ENCODE measurements at regions not wholly inside any gene's neighbourhood (a gene's known extent, or its start where the extent isn't known, plus 50 kb on each side); places are given as distances from the start of the nearest gene placed in this dataset.

- ChIA-PET POLR2A (no interaction called here), CTCF (interaction anchor here (1.1 to 1.9 kb wide), 5 partner anchors 9 to 364 kb away, joined by 3 to 13 read pairs (median 11); no protein-coding TSS in a partner anchor)
- Histone ChIP-seq H3K4me2 (ENCODE audit: insufficient read depth, low read length) (no peak overlapping the region), H3K4me1 (ENCODE audit: control insufficient read depth, extremely low read depth, insufficient read depth, low read length) (no peaks in the 10 kb centered on the region), H3K27ac (ENCODE audit: insufficient read depth, low read depth, low read length) (no peak overlapping the region), H3K79me2 (ENCODE audit: control insufficient read depth, insufficient read depth, low read length) (no peaks in the 10 kb centered on the region), H3K9me1 (replicated peaks; ENCODE audit: control insufficient read depth, extremely low read depth, insufficient read depth, low read length) (no peaks in the 10 kb centered on the region), H3K27me3 (ENCODE audit: control insufficient read depth in 2 of 2, insufficient read depth in 2 of 2, low read length in 2 of 2) (peaks cover 13 to 18% of the 10 kb centered on the region in 2 experiments), H2AFZ (ENCODE audit: low read depth, low read length) (no peak overlapping the region), H4K20me1 (replicated peaks; ENCODE audit: control insufficient read depth, extremely low read depth, insufficient read depth, low read length) (no peaks in the 10 kb centered on the region), H3K9me3 (replicated peaks; ENCODE audit: control insufficient read depth, insufficient read depth, low read length) (no peaks in the 10 kb centered on the region), H3K36me3 (ENCODE audit: control insufficient read depth in 2 of 2, extremely low read depth in 1 of 2, insufficient read depth in 2 of 2, low read length in 2 of 2) (no peaks in the 10 kb centered on the region), H3K9ac (replicated peaks; ENCODE audit: extremely low read depth, insufficient read depth, low read length) (no peak overlapping the region), H3K4me3 (replicated peaks in 1 of 3; ENCODE audit: insufficient read depth in 1 of 3, low read depth in 1 of 3, low read length in 3 of 3) (no peak overlapping the region)
- BruUV-seq (replicated peaks), result no TSS peak
- DNase-seq (ENCODE audit: low read depth, low spot score) (no peak), FAIRE-seq (no peak)
- no peak for TF ChIP-seq POLR2AphosphoS5 (IDR thresholded peaks at IDR 0.05; ENCODE audit: insufficient read depth, low read depth, low read length)
- dilution Hi-C loops (cut with MboI; ENCODE audit: extremely low pct_ligation_motif_present, low sequenced_read_pairs) (no loop called here), intact Hi-C loops (cut with micrococcal nuclease) (loop anchor here (2.0 kb wide), 1 partner anchor 105 kb away; no protein-coding TSS in a partner anchor)
Measured at GRCh38 chr13:31433746-31434145, 234.0 kb downstream of the B3GLCT start.

DNA sequence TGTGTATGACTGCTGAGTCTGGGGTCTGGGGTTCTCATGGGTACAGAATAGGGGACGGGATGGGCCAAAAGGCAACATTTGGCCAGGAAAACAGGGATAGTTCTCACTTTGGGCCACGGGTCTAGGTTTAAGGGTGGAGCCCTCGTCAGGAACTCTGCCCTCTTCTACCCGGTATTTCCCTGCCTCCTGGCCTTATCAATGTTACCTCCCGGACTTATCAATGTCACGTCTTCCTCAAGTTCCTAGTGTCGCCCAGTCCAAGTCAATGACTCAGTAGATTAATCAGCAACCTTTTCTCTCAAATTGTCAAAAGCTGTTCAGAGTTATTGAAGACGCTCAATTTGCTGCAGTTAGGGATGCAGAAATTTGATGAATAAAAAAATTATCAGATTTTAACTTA lies 234.8 kb downstream of the B3GLCT start:
- Histone ChIP-seq H3K4me3 (replicated peaks in 1 of 3; ENCODE audit: insufficient read depth in 1 of 3, low read depth in 1 of 3, low read length in 3 of 3) (no peak overlapping the region), H3K36me3 (ENCODE audit: control insufficient read depth in 2 of 2, extremely low read depth in 1 of 2, insufficient read depth in 2 of 2, low read length in 2 of 2) (no peaks in the 10 kb centered on the region), H2AFZ (ENCODE audit: low read depth, low read length) (no peak overlapping the region), H3K79me2 (ENCODE audit: control insufficient read depth, insufficient read depth, low read length) (no peaks in the 10 kb centered on the region), H3K27ac (ENCODE audit: insufficient read depth, low read depth, low read length) (no peak overlapping the region), H3K9me3 (replicated peaks; ENCODE audit: control insufficient read depth, insufficient read depth, low read length) (no peaks in the 10 kb centered on the region), H3K4me2 (ENCODE audit: insufficient read depth, low read length) (no peak overlapping the region), H3K27me3 (ENCODE audit: control insufficient read depth in 2 of 2, insufficient read depth in 2 of 2, low read length in 2 of 2) (peaks cover 15 to 18% of the 10 kb centered on the region in 2 experiments), H3K4me1 (ENCODE audit: control insufficient read depth, extremely low read depth, insufficient read depth, low read length) (no peaks in the 10 kb centered on the region), H3K9ac (replicated peaks; ENCODE audit: extremely low read depth, insufficient read depth, low read length) (no peak overlapping the region), H4K20me1 (replicated peaks; ENCODE audit: control insufficient read depth, extremely low read depth, insufficient read depth, low read length) (no peaks in the 10 kb centered on the region), H3K9me1 (replicated peaks; ENCODE audit: control insufficient read depth, extremely low read depth, insufficient read depth, low read length) (no peaks in the 10 kb centered on the region)
- CTCF ChIA-PET, result interaction anchor here (1.9 kb wide), 2 partner anchors 10 to 265 kb away, joined by 12 to 13 read pairs; no protein-coding TSS in a partner anchor
- TF ChIP-seq MYC (IDR thresholded peaks at IDR 0.05; ENCODE audit: low read depth, low read length) (no peak), MAX (IDR thresholded peaks at IDR 0.05; ENCODE audit: insufficient read depth, insufficient read length) (no peak), CTCF (IDR thresholded peaks at IDR 0.05; ENCODE audit: extremely low read depth in 1 of 2, insufficient read depth in 1 of 2, low read depth in 1 of 2, low read length in 2 of 2) (no peak), FOS (IDR thresholded peaks at IDR 0.05; ENCODE audit: borderline replicate concordance, insufficient read depth, low read length) (no peak), JUN (IDR thresholded peaks at IDR 0.05; ENCODE audit: borderline replicate concordance, insufficient read depth, insufficient read length, low read depth) (no peak), POLR2AphosphoS5 (IDR thresholded peaks at IDR 0.05; ENCODE audit: insufficient read depth, low read depth, low read length) (no peak), EZH2 (IDR thresholded peaks at IDR 0.05; ENCODE audit: borderline replicate concordance, low read depth, low read length, severe bottlenecking) (no peak), GATA2 (IDR thresholded peaks at IDR 0.05; ENCODE audit: insufficient read depth, insufficient read length, low read depth, low read length) (no peak), POLR2A (IDR thresholded peaks at IDR 0.05; ENCODE audit: low read depth, low read length) (no peak)
- FAIRE-seq, result no peak
- dilution Hi-C loops (cut with MboI; ENCODE audit: extremely low pct_ligation_motif_present, low sequenced_read_pairs), result no loop called here
- POLR2A ChIA-PET, result no interaction called here
- no peak for DNase-seq (ENCODE audit: low read depth, low spot score)
- intact Hi-C loops (cut with micrococcal nuclease), result no loop called here
- no TSS peak for BruUV-seq (replicated peaks)

Data from endothelial cell of umbilical vein (primary cell).